Sigmoid colon (tissue), 6 donors: ENCODE measurements at regions not wholly inside any gene's neighbourhood (a gene's known extent, or its start where the extent isn't known, plus 50 kb on each side); places are given as distances from the start of the nearest gene placed in this dataset.

Source experiments
- DNase-seq: peaks from one replicate; pipeline ENCODE4 v3.0.0-alpha.2; 2019
- H3K27ac ChIP-seq, 4 donors: fragments of 200-600 bp; sonication (generic); one replicate each; pipeline ENCODE4 v1.5.1; 2016 to 2019; ENCODE audit warnings: mild to moderate bottlenecking in 1 of 4
- H3K27me3 ChIP-seq, 3 donors: fragments of 200-600 bp; sonication (generic); one replicate each; pipeline ENCODE4 v1.5.1; 2019; ENCODE audit warnings: mild to moderate bottlenecking in 1 of 3
- H3K36me3 ChIP-seq, 4 donors: fragments of 200-600 bp; sonication (generic); one replicate each; pipeline ENCODE4 v1.5.1; 2016 to 2019
- H3K4me1 ChIP-seq, 4 donors: fragments of 200-600 bp; sonication (generic); one replicate each; pipeline ENCODE4 v1.5.1; 2017 to 2019
- H3K4me3 ChIP-seq, 4 donors: fragments of 200-600 bp; sonication (generic); one replicate each; pipeline ENCODE4 v1.5.1; 2017 to 2019; ENCODE audit warnings: mild to moderate bottlenecking in 2 of 4, moderate library complexity in 1 of 4
- H3K9me3 ChIP-seq, 4 donors: fragments of 200-600 bp in 3 of 4; sonication (generic) in 3 of 4; one replicate each; pipeline versions ENCODE4 v1.5.1 to v1.6.1; 2013 to 2019
- CTCF ChIP-seq, 4 experiments: fragments of 450-650 bp in 3 of 4; fragments of 200-600 bp in 1 of 4; IDR thresholded peaks; one replicate each; pipeline ENCODE4 v1.5.1; 2016 to 2019; ENCODE audit warnings: antibody characterized with exemption in 4 of 4, mild to moderate bottlenecking in 3 of 4, moderate library complexity in 2 of 4
- EP300 ChIP-seq, 4 donors: sonication (generic); formaldehyde crosslinking; IDR thresholded peaks; one replicate each; pipeline ENCODE4 v1.6.1; 2017; ENCODE audit warnings: antibody characterized with exemption in 4 of 4
- POLR2A ChIP-seq, 2 donors: fragments of 450-650 bp; IDR thresholded peaks; one replicate each; pipeline ENCODE4 v1.6.1; 2016; ENCODE audit warnings: antibody characterized with exemption in 2 of 2, mild to moderate bottlenecking in 2 of 2, moderate library complexity in 2 of 2
- POLR2AphosphoS5 ChIP-seq, 4 donors: sonication (generic); formaldehyde crosslinking; IDR thresholded peaks; one replicate each; pipeline ENCODE4 v1.6.1; 2017; ENCODE audit warnings: antibody characterized with exemption in 4 of 4
- WGBS, 2 donors: extraction: QIAGEN DNeasy Blood & Tissue Kit; methylation state at CpG; one replicate each; pipeline ENCODE4 v1.1.7; 2013; 5-methylcytosine and 5-hydroxymethylcytosine counted together
- intact Hi-C: fragments of 100-400 bp; cut with DNase I; formaldehyde crosslinking; loops from one replicate; pipeline ENCODE4 v1.15.1; 2023
- donor health status: healthy with polysubstance abuse.
- donor health status: healthy.

GRCh38 chr14:97657609-97658008 lies 860.4 kb downstream of the VRK1 start:
- Histone ChIP-seq H3K36me3 (no peaks in the 10 kb centered on the region), H3K4me1 (no peaks in the 10 kb centered on the region), H3K4me3 (no peak overlapping the region), H3K9me3 (no peaks in the 10 kb centered on the region), H3K27ac (no peak overlapping the region), H3K27me3 (no peaks in the 10 kb centered on the region)
- intact Hi-C loops = no loop called here
- WGBS, 2 donors = 60 to 78% methylated on average over 2 of the region's 2 CpGs
- TF ChIP-seq POLR2AphosphoS5 (IDR thresholded peaks at IDR 0.05) = no peak
- TF ChIP-seq CTCF (IDR thresholded peaks at IDR 0.05) = no peak
- no peak for TF ChIP-seq EP300 (IDR thresholded peaks at IDR 0.05)
- TF ChIP-seq POLR2A (IDR thresholded peaks at IDR 0.05) = no peak
- DNase-seq = no peak

- intact Hi-C loops = no loop called here
- peaks cover 0 to 2% (median 0%) of the 10 kb centered on the region in 4 donors for H3K9me3 ChIP-seq
- 77 to 84% methylated on average over 6 of the region's 6 CpGs for WGBS, 2 donors
- no peaks in the 10 kb centered on the region for H3K4me1 ChIP-seq
- DNase-seq = no peak
- no peak for TF ChIP-seq EP300 (IDR thresholded peaks at IDR 0.05)
- TF ChIP-seq CTCF (IDR thresholded peaks at IDR 0.05) = no peak
- no peak for TF ChIP-seq POLR2AphosphoS5 (IDR thresholded peaks at IDR 0.05)
- no peak for TF ChIP-seq POLR2A (IDR thresholded peaks at IDR 0.05)
- H3K36me3 ChIP-seq = no peaks in the 10 kb centered on the region
- H3K27me3 ChIP-seq = no peaks in the 10 kb centered on the region
- no peak overlapping the region for H3K27ac ChIP-seq
- H3K4me3 ChIP-seq = no peak overlapping the region
Observed at GRCh38 chr14:97687944-97688630, 890.9 kb downstream of the VRK1 start.

- no peak for DNase-seq
- H3K36me3 ChIP-seq = no peaks in the 10 kb centered on the region
- H3K9me3 ChIP-seq = no peaks in the 10 kb centered on the region
- TF ChIP-seq POLR2AphosphoS5 (IDR thresholded peaks at IDR 0.05) = no peak
- no peak for TF ChIP-seq POLR2A (IDR thresholded peaks at IDR 0.05)
- TF ChIP-seq EP300 (IDR thresholded peaks at IDR 0.05) = no peak
- no peak for TF ChIP-seq CTCF (IDR thresholded peaks at IDR 0.05)
- intact Hi-C loops = no loop called here
- H3K4me1 ChIP-seq = no peaks in the 10 kb centered on the region
- 58 to 75% methylated on average over 11 of the region's 11 CpGs for WGBS, 2 donors
- no peaks in the 10 kb centered on the region for H3K27me3 ChIP-seq
- no peak overlapping the region for H3K4me3 ChIP-seq
- H3K27ac ChIP-seq = no peak overlapping the region
Observed at GRCh38 chr14:97688631-97689336, 891.6 kb downstream of the VRK1 start.

GRCh38 chr14:97692084-97692483 lies 894.9 kb downstream of the VRK1 start:
- 63 to 67% methylated on average over 6 of the region's 6 CpGs for WGBS, 2 donors
- DNase-seq = no peak
- Histone ChIP-seq H3K4me3 (no peak overlapping the region), H3K27me3 (no peaks in the 10 kb centered on the region), H3K4me1 (no peaks in the 10 kb centered on the region), H3K36me3 (no peaks in the 10 kb centered on the region), H3K27ac (no peak overlapping the region), H3K9me3 (no peaks in the 10 kb centered on the region)
- intact Hi-C loops = no loop called here
- no peak for TF ChIP-seq POLR2AphosphoS5 (IDR thresholded peaks at IDR 0.05)
- TF ChIP-seq EP300 (IDR thresholded peaks at IDR 0.05) = no peak
- no peak for TF ChIP-seq POLR2A (IDR thresholded peaks at IDR 0.05)
- TF ChIP-seq CTCF (IDR thresholded peaks at IDR 0.05) = no peak
